ENCODE measurements at regions not wholly inside any gene's neighbourhood (a gene's known extent, or its start where the extent isn't known, plus 50 kb on each side); places are given as distances from the start of the nearest gene placed in this dataset.

GRCh38 chr20:22698259-22698842 lies 114.0 kb upstream of the FOXA2 start:
- peak; percentile 60 for DNase-seq (ENCODE audit: low spot score)
- CTCF ChIA-PET = interaction anchor here (0.7 kb wide), 1 partner anchor 276 kb away, joined by 3 read pairs; no protein-coding TSS in a partner anchor
- no peak overlapping the region for H3K27ac ChIP-seq
- POLR2A ChIA-PET (ENCODE audit: low non-redundant PET) = no interaction called here
- no peak for TF ChIP-seq CTCF (conservative IDR thresholded peaks at IDR 0.05; ENCODE audit: low read depth)

- CTCF ChIA-PET = no interaction called here
- POLR2A ChIA-PET (ENCODE audit: low non-redundant PET) = no interaction called here
- no peak for DNase-seq (ENCODE audit: low spot score)
- no peak overlapping the region; the same call in 1 of the 2 replicates for H3K27ac ChIP-seq
- no peak for TF ChIP-seq CTCF (conservative IDR thresholded peaks at IDR 0.05; ENCODE audit: low read depth)
Measured at GRCh38 chr20:22699396-22699795, 115.0 kb upstream of the FOXA2 start.

DNA sequence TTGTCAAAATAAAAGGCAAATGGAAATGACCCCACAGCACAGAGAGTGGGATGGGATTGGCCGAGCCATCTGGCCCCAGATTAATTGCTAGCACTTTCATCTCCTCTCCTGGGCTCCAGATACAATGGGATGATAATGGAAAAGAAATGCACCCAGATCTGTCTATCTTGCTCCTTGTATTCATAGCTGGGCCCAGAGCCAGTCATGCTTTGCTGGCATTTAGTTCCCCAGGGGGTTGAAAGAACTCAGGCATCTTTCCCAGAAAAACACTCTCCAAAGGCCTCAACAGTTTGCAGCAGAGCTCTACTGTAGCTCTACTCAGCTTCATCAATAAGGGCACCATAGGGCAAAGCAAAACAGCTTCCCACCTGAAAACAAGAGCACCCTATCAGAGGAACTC lies 116.0 kb upstream of the FOXA2 start:
- ChIA-PET CTCF (interaction anchor here (0.6 to 1.6 kb wide), 2 partner anchors 9 to 12 kb away, joined by 4 to 5 read pairs; no protein-coding TSS in a partner anchor), POLR2A (ENCODE audit: low non-redundant PET) (no interaction called here)
- DNase-seq (ENCODE audit: low spot score) = no peak
- no peak overlapping the region; the same call in 1 of the 2 replicates for H3K27ac ChIP-seq
- no peak for TF ChIP-seq CTCF (conservative IDR thresholded peaks at IDR 0.05; ENCODE audit: low read depth)

- POLR2A ChIA-PET (ENCODE audit: low non-redundant PET) = no interaction called here
- CTCF ChIA-PET = interaction anchor here (1.6 kb wide), 1 partner anchor 10 kb away, joined by 5 read pairs; no protein-coding TSS in a partner anchor
- no peak for DNase-seq (ENCODE audit: low spot score)
- no peak for TF ChIP-seq CTCF (conservative IDR thresholded peaks at IDR 0.05; ENCODE audit: low read depth)
- no peak overlapping the region for H3K27ac ChIP-seq
Measured at GRCh38 chr20:22701679-22702308, 117.4 kb upstream of the FOXA2 start.

- ChIA-PET POLR2A (ENCODE audit: low non-redundant PET) (no interaction called here), CTCF (no interaction called here)
- DNase-seq (ENCODE audit: low spot score) = no peak
- no peak for TF ChIP-seq CTCF (conservative IDR thresholded peaks at IDR 0.05; ENCODE audit: low read depth)
- no peak overlapping the region for H3K27ac ChIP-seq
Measured at GRCh38 chr20:22703843-22704242, 119.5 kb upstream of the FOXA2 start.

- POLR2A ChIA-PET (ENCODE audit: low non-redundant PET) = no interaction called here
- CTCF ChIA-PET = interaction anchor here (0.6 kb wide), 1 partner anchor 12 kb away, joined by 4 read pairs; no protein-coding TSS in a partner anchor
- no peak overlapping the region for H3K27ac ChIP-seq
- TF ChIP-seq CTCF (conservative IDR thresholded peaks at IDR 0.05; ENCODE audit: low read depth) = no peak
- no peak for DNase-seq (ENCODE audit: low spot score)
Measured at GRCh38 chr20:22711971-22712755, 127.8 kb upstream of the FOXA2 start.
